MCF 10A (cell line): ENCODE measurements at regions not wholly inside any gene's neighbourhood (a gene's known extent, or its start where the extent isn't known, plus 50 kb on each side); places are given as distances from the start of the nearest gene placed in this dataset.

Experiments used
- BruUV-seq: library from RNA; stranded (reverse); fragments of 400-500 nt; replicated peaks from 2 replicates; lab custom pipeline; 2021; lab: Mats Ljungman, UMichigan
- CTCF ChIA-PET: fragments of 300-600 bp; sonication (Branson Sonifier 250); formaldehyde crosslinking; extraction: SDS; loops from one replicate; lab custom pipeline; 2021; ENCODE audit warnings: antibody characterized with exemption, inconsistent platforms; lab: Yijun Ruan, JAX
- POLR2A ChIA-PET: fragments of 300-600, 350-650 bp; sonication (Branson Sonifier 250); formaldehyde crosslinking; extraction: SDS; loops from one replicate; lab custom pipeline; 2020; ENCODE audit warnings: antibody characterized with exemption, inconsistent platforms; lab: Yijun Ruan, JAX
- DNase-seq: peaks from one replicate; pipeline ENCODE4 v3.0.0-alpha.2; 2018; ENCODE audit not compliant: unreplicated experiment
- H3K27ac Mint-ChIP-seq: one replicate; pipeline ENCODE4 v1.8.0; 2022; ENCODE audit warnings: mild to moderate bottlenecking, low read depth, mixed read lengths; ENCODE audit not compliant: unreplicated experiment
- H3K27me3 Mint-ChIP-seq: one replicate; pipeline ENCODE4 v1.8.0; 2022; ENCODE audit warnings: mixed read lengths; ENCODE audit not compliant: insufficient read depth, unreplicated experiment
- H3K36me3 Mint-ChIP-seq: one replicate; pipeline ENCODE4 v1.8.0; 2022; ENCODE audit warnings: mild to moderate bottlenecking, moderate library complexity, mixed read lengths; ENCODE audit not compliant: insufficient read depth, unreplicated experiment
- H3K4me1 Mint-ChIP-seq: one replicate; pipeline ENCODE4 v1.8.0; 2022; ENCODE audit warnings: mixed read lengths; ENCODE audit not compliant: insufficient read depth, unreplicated experiment
- H3K4me3 Mint-ChIP-seq: one replicate; pipeline ENCODE4 v1.8.0; 2022; ENCODE audit warnings: mild to moderate bottlenecking, moderate library complexity, mixed read lengths; ENCODE audit not compliant: unreplicated experiment
- H3K9me3 Mint-ChIP-seq: one replicate; pipeline ENCODE4 v1.8.0; 2022; ENCODE audit warnings: mixed read lengths; ENCODE audit not compliant: unreplicated experiment
- CTCF ChIP-seq: fragments of 200-600 bp; IDR thresholded peaks from one replicate; pipeline ENCODE4 v1.8.0; 2022; ENCODE audit warnings: antibody characterized with exemption, mild to moderate bottlenecking; ENCODE audit not compliant: unreplicated experiment
- intact Hi-C: fragments of 100-400 bp; cut with micrococcal nuclease; formaldehyde crosslinking; loops from 2 replicates; pipeline ENCODE4 v1.14.1; 2022

DNA sequence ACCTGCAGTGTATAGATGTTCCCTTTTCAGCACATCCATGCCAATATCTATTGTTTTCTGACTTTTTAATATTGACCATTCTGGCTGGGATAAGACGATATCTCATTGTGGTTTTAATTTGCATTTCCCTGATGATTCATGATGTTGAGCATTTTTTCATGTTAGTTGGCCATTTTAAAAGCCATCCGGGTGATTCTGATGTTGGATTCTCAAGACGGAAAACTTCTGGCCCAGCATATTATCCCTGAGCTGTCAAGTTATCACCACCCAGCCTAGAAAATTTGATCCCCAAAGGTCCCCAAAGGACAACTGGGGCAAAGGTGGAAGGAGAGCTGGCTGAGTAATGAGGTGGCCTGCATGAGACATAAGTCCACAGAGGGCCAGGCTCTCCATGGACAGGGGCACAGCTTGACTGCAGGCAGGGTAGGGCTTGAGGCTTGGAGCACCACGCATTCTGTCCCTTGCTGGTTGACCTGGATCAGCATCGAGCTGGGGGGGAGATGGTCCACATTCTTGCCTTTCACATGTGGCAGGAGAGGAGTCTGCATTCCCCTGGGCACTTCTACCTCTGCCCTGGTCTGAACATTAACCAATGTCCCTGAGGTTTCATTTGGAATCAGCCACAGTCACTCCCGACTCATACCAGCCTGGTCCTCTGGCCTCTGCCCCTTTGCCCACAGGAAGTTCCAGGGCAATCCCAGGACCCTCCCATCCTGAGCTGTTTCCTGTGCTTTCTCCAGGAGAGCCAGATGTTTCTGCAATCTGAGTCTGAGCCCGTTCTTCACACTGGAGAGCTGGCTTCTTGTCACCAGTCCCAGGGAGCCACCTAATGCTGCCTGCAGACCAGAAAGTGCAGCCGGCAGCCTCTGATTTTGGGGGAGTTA, 69.2 kb downstream of the ISG20 start:
- no peak for DNase-seq
- Mint-ChIP-seq H3K36me3 (no peaks in the 10 kb centered on the region), H3K4me1 (no peaks in the 10 kb centered on the region), H3K9me3 (no peaks in the 10 kb centered on the region), H3K27ac (no peak overlapping the region), H3K27me3 (peaks cover 24% of the 10 kb centered on the region), H3K4me3 (no peak overlapping the region)
- no TSS peak for BruUV-seq
- no peak for TF ChIP-seq CTCF
- ChIA-PET CTCF (no interaction called here), POLR2A (interaction anchor here (0.7 kb wide), 1 partner anchor 1124 kb away, joined by 3 read pairs; no protein-coding TSS in a partner anchor)
- intact Hi-C loops = no loop called here

DNA sequence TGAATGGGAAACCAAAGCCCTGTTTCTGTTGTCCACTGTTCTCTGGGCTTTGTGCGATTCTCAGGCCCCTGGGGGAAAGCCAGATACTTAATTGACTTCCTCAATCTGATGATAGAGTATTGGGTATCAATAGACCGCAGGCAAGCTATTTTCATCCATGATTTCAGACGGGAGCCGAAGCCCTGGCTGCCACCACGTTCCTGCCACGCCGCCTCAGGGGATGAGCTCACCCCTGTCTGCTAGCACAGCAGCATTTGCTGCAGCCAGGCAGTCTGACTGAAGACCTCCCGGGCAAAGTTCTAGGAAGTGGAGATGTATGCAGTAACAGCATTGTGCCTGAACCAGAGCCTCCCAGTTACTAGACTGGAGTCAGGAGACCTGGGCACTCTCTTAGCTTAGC, 69.8 kb downstream of the ISG20 start:
- BruUV-seq = no TSS peak
- Mint-ChIP-seq H3K9me3 (no peaks in the 10 kb centered on the region), H3K27me3 (peaks cover 30% of the 10 kb centered on the region), H3K36me3 (no peaks in the 10 kb centered on the region), H3K27ac (no peak overlapping the region), H3K4me3 (no peak overlapping the region), H3K4me1 (no peaks in the 10 kb centered on the region)
- POLR2A ChIA-PET = no interaction called here
- no peak for TF ChIP-seq CTCF
- CTCF ChIA-PET = no interaction called here
- intact Hi-C loops = no loop called here
- DNase-seq = no peak

DNA sequence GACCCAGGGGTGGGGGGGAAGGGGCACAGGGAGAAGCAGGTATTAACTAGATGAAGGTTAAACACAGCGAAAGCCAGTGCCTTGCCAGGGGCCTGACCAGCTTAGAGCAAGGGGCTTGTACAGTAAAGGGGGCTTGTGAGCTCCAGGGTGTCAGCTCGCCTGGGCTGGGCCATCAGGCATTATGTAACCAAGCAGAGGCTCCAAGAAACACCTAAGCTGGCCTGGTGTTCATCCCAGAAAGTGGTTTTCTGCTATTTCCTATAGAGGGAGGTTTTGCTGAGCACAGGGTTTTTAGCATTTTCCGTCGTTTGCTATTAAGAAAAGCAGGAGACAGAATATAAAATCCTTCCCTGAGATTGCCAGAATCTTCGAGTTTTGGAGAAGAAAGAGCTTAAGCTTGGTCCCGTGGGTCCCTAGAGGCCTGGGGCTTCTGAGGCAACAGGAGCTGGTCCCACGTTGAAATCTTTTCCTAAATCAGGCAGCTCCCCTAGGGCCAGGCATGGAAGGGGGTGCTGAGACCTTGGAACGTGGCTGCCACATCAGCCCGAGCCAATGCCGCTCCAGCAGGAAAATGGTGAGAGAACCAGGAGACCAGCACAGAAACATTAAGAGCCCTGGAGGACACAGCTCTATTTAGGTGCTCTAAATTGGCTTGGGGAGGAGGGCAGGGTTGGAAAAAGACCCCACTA, 71.4 kb downstream of the ISG20 start:
- no peak for DNase-seq
- ChIA-PET CTCF (interaction anchor here (0.6 kb wide), 1 partner anchor 111 kb away, joined by 3 read pairs; no protein-coding TSS in a partner anchor), POLR2A (interaction anchor here (0.6 kb wide), 1 partner anchor 116 kb away, joined by 4 read pairs; no protein-coding TSS in a partner anchor)
- intact Hi-C loops = no loop called here
- no TSS peak for BruUV-seq
- Mint-ChIP-seq H3K9me3 (no peaks in the 10 kb centered on the region), H3K4me1 (no peaks in the 10 kb centered on the region), H3K27me3 (peaks cover 36% of the 10 kb centered on the region), H3K27ac (no peak overlapping the region), H3K36me3 (no peaks in the 10 kb centered on the region), H3K4me3 (no peak overlapping the region)
- no peak for TF ChIP-seq CTCF

DNA sequence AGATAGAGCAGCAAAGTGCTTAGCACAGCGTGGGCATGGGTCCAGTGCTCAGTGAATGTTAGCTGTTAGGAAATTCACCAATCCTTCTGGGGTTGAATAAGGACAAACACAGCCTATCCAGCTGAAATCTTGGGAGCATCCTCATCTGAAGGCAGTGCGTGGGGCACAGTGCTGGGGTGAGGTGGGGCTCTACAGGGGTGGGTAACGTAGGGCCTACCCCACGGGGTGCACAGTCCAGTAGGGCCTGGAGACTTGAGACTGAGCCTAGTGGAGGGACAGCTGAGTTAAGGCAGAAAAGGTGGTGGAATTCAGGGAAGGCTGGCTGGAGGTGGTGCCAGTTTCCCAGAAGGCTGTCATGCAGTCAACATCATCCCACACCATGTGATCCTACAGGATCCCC, 73.0 kb downstream of the ISG20 start:
- Mint-ChIP-seq H3K4me3 (no peak overlapping the region), H3K36me3 (no peaks in the 10 kb centered on the region), H3K27me3 (peaks cover 36% of the 10 kb centered on the region), H3K4me1 (no peaks in the 10 kb centered on the region), H3K27ac (no peak overlapping the region), H3K9me3 (no peaks in the 10 kb centered on the region)
- ChIA-PET CTCF (no interaction called here), POLR2A (no interaction called here)
- BruUV-seq = no TSS peak
- TF ChIP-seq CTCF = no peak
- intact Hi-C loops = no loop called here
- DNase-seq = no peak
